ENCODE measurements at regions not wholly inside any gene's neighbourhood (a gene's known extent, or its start where the extent isn't known, plus 50 kb on each side); places are given as distances from the start of the nearest gene placed in this dataset.

GRCh38 chr3:118011910-118012309, 1022.7 kb downstream of the IGSF11 start:
- DNase-seq, result no peak

DNA sequence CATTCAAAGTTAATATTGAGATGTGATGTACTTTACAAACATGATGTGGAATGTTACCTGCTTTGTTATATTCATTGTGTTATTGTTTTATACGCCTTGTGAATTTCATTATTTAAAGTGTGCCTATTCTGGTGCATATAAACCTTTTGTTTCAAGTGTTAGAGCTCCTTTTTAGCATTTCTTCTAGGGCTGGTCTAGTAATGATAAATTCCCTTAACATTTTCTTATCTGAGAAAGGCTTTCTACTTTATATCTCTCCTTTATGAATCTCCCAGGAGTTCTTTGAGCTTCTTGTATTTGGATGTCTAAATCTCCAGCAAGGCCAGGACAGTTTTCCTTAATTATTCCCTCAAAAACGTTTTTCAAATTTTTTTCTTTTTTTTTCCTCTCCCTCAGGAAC, 1005.6 kb downstream of the IGSF11 start:
- DNase-seq, result no peak

- DNase-seq, result no peak
Observed at GRCh38 chr3:118036215-118036614, 998.4 kb downstream of the IGSF11 start.

GRCh38 chr3:118055381-118055780, 979.3 kb downstream of the IGSF11 start:
- no peak for DNase-seq

DNA sequence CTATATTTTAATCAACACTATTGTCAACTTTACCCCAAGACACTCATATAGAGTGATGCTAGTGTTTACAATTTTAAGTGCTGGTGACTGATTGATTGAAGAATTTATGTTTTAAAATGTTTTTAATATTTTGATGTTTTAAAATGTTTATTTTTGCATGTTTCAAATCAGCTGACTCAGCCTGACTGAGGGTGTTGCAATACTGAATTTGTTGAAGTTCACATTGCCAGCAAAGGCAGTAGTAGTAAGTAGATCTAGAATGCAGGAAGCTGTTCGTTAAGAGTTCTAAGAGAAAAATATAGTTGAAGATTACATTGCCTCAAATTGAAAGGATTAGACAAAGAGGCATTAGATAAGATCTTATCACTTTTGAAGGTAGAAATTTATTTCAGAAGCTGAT, 977.6 kb downstream of the IGSF11 start:
- DNase-seq, result no peak

- DNase-seq, result no peak
Observed at GRCh38 chr3:118059096-118059495, 975.5 kb downstream of the IGSF11 start.

- DNase-seq, result no peak
Observed at GRCh38 chr3:118067439-118067838, 967.2 kb downstream of the IGSF11 start.

- no peak for DNase-seq
Observed at GRCh38 chr3:118075873-118076272, 958.8 kb downstream of the IGSF11 start.

- DNase-seq, result no peak
Observed at GRCh38 chr3:118077332-118077731, 957.3 kb downstream of the IGSF11 start.

DNA sequence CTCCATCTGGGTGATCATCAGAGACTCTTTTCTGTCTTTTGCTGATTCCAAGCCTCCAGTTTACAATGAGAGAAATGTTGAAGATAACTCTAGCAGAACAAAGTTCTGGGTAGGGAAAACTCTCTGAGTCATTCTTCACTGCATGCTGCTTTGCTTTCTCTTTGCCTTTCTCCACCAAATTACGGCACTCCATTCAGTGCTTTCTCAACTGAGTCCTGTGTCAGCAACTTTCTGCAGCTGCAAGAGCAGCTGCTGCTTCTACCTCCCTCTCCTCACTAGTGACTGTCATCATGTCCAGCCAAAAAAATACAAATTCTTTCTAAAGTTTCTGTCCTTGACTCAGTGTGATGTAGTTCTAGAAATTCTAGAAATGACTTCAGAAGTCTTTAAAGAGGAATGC, 953.8 kb downstream of the IGSF11 start:
- DNase-seq, result no peak

GRCh38 chr3:118088696-118089095, 946.0 kb downstream of the IGSF11 start:
- DNase-seq, result no peak

GRCh38 chr3:118089563-118089962, 945.1 kb downstream of the IGSF11 start:
- DNase-seq, result no peak

GRCh38 chr3:118097226-118097625, 937.4 kb downstream of the IGSF11 start:
- no peak for DNase-seq

DNA sequence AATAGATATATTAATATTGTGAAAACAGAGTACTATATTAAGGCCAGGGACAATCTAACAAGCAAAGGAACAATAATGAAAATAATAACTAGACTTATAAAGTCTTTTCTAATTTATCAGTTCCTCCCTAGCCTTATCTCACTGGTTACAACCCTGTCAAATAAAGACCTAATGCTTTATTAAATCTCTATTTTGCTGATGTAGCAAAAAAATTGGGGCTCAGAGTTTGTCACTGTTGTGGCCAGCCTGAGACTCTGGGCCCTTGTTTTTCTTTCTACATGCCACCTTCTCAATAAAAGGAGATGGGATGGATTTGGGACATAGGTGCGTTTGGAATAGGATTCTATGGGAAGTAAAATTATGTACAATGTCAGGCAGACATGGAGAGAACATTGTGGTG, 937.0 kb downstream of the IGSF11 start:
- no peak for DNase-seq

DNA sequence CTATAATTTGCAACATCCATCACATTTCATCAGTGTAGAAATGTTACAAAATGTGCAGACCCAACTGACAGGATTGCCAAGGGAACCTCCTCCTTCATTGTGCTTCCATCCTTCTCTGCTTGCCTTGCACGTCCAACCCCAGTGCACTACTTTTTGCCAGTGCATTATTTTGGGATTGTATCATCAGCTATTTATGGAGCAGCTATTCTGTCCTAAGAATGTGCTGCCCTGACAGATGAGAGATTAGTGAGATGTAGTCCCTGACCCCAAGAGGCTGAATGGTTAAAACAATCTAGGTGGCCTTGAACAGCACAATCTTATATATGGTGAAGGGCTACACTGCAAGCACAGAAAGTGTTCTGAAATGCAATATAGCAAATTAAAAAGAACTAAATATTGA, 935.8 kb downstream of the IGSF11 start:
- DNase-seq, result no peak

- DNase-seq, result no peak
Observed at GRCh38 chr3:118101891-118102290, 932.8 kb downstream of the IGSF11 start.

DNA sequence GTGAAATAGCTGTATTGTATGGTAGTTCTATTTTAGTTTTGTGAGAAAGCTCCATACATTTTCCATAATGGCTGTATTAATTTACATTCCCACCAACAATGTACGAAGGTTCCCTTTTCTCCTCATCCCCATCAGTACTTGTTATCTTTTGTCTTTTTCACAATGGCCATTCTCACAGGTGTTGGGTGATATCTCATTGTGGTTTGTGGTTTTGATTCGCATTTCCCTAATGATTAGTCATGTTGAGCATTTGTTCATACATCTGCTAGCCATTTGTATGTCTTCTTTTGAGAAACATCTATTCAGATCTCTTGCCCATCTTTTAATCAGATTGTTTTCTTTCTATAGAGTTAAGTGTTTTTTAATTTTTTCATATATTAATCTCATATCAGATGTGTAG, 931.9 kb downstream of the IGSF11 start:
- no peak for DNase-seq

DNA sequence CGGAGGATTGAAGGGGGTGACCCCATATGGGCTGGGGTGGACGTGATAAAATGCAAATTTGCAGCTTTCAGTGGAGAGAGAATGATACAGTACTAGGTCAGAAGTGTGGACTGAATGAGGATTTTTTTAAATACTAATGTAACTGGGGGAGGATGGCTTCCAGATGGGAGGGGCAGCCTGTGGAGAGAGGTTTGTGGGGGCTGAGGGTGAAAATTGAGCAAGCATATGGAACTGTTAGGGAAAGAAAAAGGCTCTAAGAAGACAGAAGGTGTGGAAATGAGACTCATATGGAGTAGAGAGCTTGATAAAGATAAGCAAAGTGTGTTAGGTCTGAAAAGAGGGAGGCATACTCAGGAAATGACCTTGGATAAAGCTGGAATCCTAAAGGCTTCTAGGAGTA, 926.4 kb downstream of the IGSF11 start:
- no peak for DNase-seq

DNA sequence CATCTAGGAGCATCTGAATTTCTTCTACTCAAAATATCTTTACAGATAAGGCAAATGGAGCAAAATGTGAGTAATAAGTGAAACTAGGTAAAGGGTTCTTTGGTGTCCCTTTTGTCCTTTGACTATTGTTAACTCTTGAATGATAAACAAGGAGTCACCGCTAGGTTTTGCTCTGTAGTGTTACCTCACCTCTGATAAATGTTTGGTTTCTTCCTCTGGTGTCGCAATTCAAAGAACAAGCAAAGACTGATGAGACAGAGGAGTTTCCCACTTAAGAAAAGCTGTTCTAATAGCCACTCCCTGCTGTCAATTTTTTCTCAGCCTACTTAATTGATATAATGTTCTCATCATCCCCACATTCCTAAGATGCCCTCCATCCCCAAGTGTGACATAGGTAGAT, 925.9 kb downstream of the IGSF11 start:
- no peak for DNase-seq

- no peak for DNase-seq
Observed at GRCh38 chr3:118110211-118110610, 924.4 kb downstream of the IGSF11 start.

DNA sequence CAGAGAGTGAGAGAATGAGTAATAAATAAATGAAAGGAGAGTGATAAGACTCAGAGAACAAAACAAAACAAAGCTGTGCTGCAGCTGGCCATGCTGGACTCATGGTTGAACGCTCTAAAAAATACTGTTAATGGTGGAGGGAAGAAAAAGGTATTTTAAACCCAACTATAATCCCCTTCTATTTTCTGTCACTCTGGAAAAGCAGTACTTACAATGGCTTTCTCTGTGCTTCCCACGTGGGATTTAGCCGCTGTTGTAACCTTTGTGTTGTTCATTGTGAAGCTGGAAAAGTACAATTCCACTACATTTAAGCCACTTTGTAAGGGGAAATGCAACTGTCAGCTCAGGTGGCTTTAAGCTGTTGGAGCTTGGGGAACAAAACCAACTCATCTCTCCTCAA, 917.7 kb downstream of the IGSF11 start:
- no peak for DNase-seq

DNA sequence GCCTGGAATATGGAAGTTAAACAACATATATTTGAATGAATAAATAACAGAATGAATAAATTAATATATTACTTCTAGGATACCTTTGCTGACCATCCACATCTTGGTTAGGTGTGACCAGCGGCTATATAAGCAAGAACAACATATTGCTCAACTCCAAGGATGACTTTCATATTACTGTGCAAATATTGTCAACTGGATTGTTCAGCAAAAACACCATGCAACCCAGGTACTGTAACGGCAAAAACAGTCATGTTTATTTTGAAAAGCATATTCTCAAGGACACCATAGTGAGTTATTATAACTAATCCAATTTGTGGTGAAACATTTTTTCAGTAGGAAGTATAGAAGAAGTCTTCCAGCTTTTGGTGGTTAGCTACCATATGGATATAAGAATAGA, 907.9 kb downstream of the IGSF11 start:
- DNase-seq, result no peak

GRCh38 chr3:118127992-118128391, 906.7 kb downstream of the IGSF11 start:
- DNase-seq, result no peak

GRCh38 chr3:118128886-118129285, 905.8 kb downstream of the IGSF11 start:
- DNase-seq, result no peak

- DNase-seq, result no peak
Observed at GRCh38 chr3:118137778-118138177, 896.9 kb downstream of the IGSF11 start.

DNA sequence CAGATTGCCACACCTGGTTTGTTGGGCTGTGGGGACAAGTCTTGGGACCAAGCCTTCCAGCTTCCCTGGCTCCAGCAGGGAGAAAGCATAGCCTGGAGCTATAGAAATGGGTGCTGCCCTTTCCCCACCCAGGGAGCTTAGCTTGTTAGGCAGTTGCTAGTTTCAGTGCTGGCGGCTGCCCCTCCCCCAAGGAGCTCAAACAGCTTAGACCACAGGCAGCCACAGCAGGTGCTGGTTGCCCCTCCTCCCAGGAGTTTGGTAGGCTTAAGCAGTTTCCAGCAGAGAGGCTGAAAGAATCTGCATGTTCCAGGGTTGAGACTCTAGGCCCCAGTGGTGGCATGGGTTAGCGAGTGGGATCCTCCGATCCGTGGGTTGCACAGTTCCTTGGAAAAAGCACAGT, 889.7 kb downstream of the IGSF11 start:
- no peak for DNase-seq

All from NCI-H1436 treated with DMSO at 0.1 percent for 48 hours (cell line).